HepG2 (cell line): ENCODE measurements at regions not wholly inside any gene's neighbourhood (a gene's known extent, or its start where the extent isn't known, plus 50 kb on each side); places are given as distances from the start of the nearest gene placed in this dataset.
A peak's percentile ranks its signal among the peaks of the same experiment; 100 is the strongest.

Experiments used
- BCL6 ChIP-seq: IDR thresholded peaks from 2 replicates; pipeline ENCODE4 v1.6.1; 2016; ENCODE audit warnings: missing genetic modification reagents, missing compliant biosample characterization
- BHLHE40 ChIP-seq: IDR thresholded peaks from 2 replicates; pipeline ENCODE4 v1.6.1; 2011; ENCODE audit warnings: low read length, improper control_type of control experiment
- CHD4 ChIP-seq: fragments of 200-600 bp; sonication (generic); IDR thresholded peaks from 2 replicates; pipeline ENCODE4 v1.7.0; 2017; ENCODE audit warnings: mild to moderate bottlenecking, low read length, borderline replicate concordance
- FOSL2 ChIP-seq: sonication (generic); formaldehyde crosslinking; IDR thresholded peaks from 2 replicates; pipeline ENCODE4 v1.4.0; 2020; ENCODE audit warnings: missing genetic modification reagents
- HMGA1 ChIP-seq: sonication (generic); formaldehyde crosslinking; conservative IDR thresholded peaks from 2 replicates; pipeline ENCODE4 v1.4.0; 2020; ENCODE audit warnings: missing genetic modification reagents
- HOXA5 ChIP-seq: sonication (generic); formaldehyde crosslinking; IDR thresholded peaks from 2 replicates; pipeline ENCODE4 v1.4.0; 2020; ENCODE audit warnings: missing genetic modification reagents
- KDM1A ChIP-seq: IDR thresholded peaks from 2 replicates; pipeline ENCODE4 v1.6.1; 2016; ENCODE audit warnings: missing compliant biosample characterization
- MBD4 ChIP-seq: IDR thresholded peaks from 2 replicates; pipeline ENCODE4 v1.6.1; 2012; ENCODE audit warnings: low read length, inconsistent platforms, borderline replicate concordance
- NR1H2 ChIP-seq: sonication (generic); formaldehyde crosslinking; IDR thresholded peaks from 2 replicates; pipeline ENCODE4 v1.8.1; 2022; ENCODE audit warnings: low read depth, missing genetic modification reagents, borderline replicate concordance
- PTBP1 ChIP-seq: fragments of 200-400 bp; formaldehyde crosslinking; IDR thresholded peaks from 2 replicates; pipeline ENCODE4 v1.6.1; 2018; ENCODE audit warnings: low read length, low read depth; ENCODE audit not compliant: poor library complexity, severe bottlenecking
- SMARCE1 ChIP-seq: fragments of 450-650 bp; IDR thresholded peaks from 2 replicates; pipeline ENCODE4 v1.6.1; 2017; ENCODE audit warnings: borderline replicate concordance
- SUZ12 ChIP-seq: fragments of 150-350 bp; IDR thresholded peaks from 2 replicates; pipeline ENCODE4 v1.6.1; 2014; ENCODE audit warnings: low read depth, low read length
- ZFP36L1 ChIP-seq: sonication (generic); formaldehyde crosslinking; IDR thresholded peaks from 2 replicates; pipeline ENCODE4 v1.8.0; 2022; ENCODE audit warnings: mild to moderate bottlenecking, missing genetic modification reagents, moderate library complexity
- ZNF12 ChIP-seq: sonication (generic); formaldehyde crosslinking; IDR thresholded peaks from 2 replicates; pipeline ENCODE4 v1.5.0; 2020; ENCODE audit warnings: missing genetic modification reagents
- ZNF24 ChIP-seq: fragments of 450-650 bp; IDR thresholded peaks from 2 replicates; pipeline ENCODE4 v1.6.1; 2017; ENCODE audit warnings: antibody characterized with exemption, mild to moderate bottlenecking
- ZNF749 ChIP-seq: sonication (generic); formaldehyde crosslinking; IDR thresholded peaks from 2 replicates; pipeline ENCODE4 v1.8.0; 2022; ENCODE audit warnings: mild to moderate bottlenecking, missing genetic modification reagents, moderate library complexity, borderline replicate concordance
- ZNF772 ChIP-seq: sonication (generic); formaldehyde crosslinking; IDR thresholded peaks from 2 replicates; pipeline ENCODE4 v1.5.0; 2020; ENCODE audit warnings: mild to moderate bottlenecking, missing genetic modification reagents
- TF ChIP-seq, protein P1 (sequence below): sonication (generic); IDR thresholded peaks from 2 replicates; pipeline ENCODE4 v1.6.1; 2016; ENCODE audit warnings: low read depth, borderline replicate concordance
- TF ChIP-seq, protein P2 (sequence below): sonication (generic); formaldehyde crosslinking; IDR thresholded peaks from 2 replicates; pipeline ENCODE4 v1.4.0; 2020; ENCODE audit warnings: missing genetic modification reagents
- TF ChIP-seq, protein P3 (sequence below): sonication (generic); formaldehyde crosslinking; conservative IDR thresholded peaks from 2 replicates; pipeline ENCODE4 v1.4.0; 2020; ENCODE audit warnings: missing genetic modification reagents
- TF ChIP-seq, protein P4 (sequence below): sonication (generic); formaldehyde crosslinking; IDR thresholded peaks from 2 replicates; pipeline ENCODE4 v1.4.0; 2020; ENCODE audit warnings: missing genetic modification reagents
- TF ChIP-seq, protein P5 (sequence below): sonication (generic); formaldehyde crosslinking; IDR thresholded peaks from 2 replicates; pipeline ENCODE4 v1.4.0; 2020; ENCODE audit warnings: missing genetic modification reagents; ENCODE audit errors: not compliant biosample characterization
- TF ChIP-seq, protein P6 (sequence below): sonication (generic); formaldehyde crosslinking; IDR thresholded peaks from 2 replicates; pipeline ENCODE4 v1.4.0; 2020; ENCODE audit warnings: mild to moderate bottlenecking, missing genetic modification reagents

DNA sequence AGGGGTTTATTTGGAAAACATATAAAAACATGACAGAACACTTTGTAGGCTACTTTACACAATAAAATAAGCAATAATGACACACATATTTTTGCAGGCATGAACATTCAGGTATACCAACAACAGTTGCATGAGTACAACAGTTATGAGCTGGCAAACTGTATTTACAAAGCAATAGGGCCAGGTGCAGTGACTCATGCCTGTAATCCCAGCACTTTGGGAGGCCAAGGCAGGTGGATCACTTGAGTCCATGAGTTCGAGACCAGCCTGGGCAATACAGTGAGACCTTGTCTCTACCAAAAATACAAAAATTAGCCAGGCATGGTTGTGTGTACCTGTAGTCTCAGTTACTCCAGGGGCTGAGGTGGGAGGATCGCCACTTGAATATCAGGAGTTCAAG is 101.1 kb downstream of the BMP4 start (continued):
- TF ChIP-seq ZNF24 (0 out of 2 replicates have a peak, but pooled peaks have one; percentile 15), ZNF749 (CRISPR knock-in tag) (no peak), SUZ12 (no peak), FOSL2 (CRISPR knock-in tag) (peak; percentile 80), MBD4 (no peak), PTBP1 (no peak), NR1H2 (CRISPR knock-in tag) (no peak), ZFP36L1 (CRISPR knock-in tag) (no peak), ZNF12 (CRISPR knock-in tag) (no peak), HOXA5 (CRISPR knock-in tag) (no peak), HMGA1 (CRISPR knock-in tag) (no peak), KDM1A (CRISPR knock-in tag) (peak; percentile 54; the same call in 1 of the 2 replicates), BCL6 (CRISPR knock-in tag) (no peak), CHD4 (peak; percentile 30; the same call in 1 of the 2 replicates), SMARCE1 (no peak), BHLHE40 (no peak), ZNF772 (no peak)
- TF ChIP-seq, protein P1, sequence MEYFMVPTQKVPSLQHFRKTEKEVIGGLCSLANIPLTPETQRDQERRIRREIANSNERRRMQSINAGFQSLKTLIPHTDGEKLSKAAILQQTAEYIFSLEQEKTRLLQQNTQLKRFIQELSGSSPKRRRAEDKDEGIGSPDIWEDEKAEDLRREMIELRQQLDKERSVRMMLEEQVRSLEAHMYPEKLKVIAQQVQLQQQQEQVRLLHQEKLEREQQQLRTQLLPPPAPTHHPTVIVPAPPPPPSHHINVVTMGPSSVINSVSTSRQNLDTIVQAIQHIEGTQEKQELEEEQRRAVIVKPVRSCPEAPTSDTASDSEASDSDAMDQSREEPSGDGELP: no peak
- TF ChIP-seq, protein P2, sequence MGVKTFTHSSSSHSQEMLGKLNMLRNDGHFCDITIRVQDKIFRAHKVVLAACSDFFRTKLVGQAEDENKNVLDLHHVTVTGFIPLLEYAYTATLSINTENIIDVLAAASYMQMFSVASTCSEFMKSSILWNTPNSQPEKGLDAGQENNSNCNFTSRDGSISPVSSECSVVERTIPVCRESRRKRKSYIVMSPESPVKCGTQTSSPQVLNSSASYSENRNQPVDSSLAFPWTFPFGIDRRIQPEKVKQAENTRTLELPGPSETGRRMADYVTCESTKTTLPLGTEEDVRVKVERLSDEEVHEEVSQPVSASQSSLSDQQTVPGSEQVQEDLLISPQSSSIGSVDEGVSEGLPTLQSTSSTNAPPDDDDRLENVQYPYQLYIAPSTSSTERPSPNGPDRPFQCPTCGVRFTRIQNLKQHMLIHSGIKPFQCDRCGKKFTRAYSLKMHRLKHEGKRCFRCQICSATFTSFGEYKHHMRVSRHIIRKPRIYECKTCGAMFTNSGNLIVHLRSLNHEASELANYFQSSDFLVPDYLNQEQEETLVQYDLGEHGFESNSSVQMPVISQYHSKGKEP (CRISPR knock-in tag): no peak
- TF ChIP-seq, protein P3, sequence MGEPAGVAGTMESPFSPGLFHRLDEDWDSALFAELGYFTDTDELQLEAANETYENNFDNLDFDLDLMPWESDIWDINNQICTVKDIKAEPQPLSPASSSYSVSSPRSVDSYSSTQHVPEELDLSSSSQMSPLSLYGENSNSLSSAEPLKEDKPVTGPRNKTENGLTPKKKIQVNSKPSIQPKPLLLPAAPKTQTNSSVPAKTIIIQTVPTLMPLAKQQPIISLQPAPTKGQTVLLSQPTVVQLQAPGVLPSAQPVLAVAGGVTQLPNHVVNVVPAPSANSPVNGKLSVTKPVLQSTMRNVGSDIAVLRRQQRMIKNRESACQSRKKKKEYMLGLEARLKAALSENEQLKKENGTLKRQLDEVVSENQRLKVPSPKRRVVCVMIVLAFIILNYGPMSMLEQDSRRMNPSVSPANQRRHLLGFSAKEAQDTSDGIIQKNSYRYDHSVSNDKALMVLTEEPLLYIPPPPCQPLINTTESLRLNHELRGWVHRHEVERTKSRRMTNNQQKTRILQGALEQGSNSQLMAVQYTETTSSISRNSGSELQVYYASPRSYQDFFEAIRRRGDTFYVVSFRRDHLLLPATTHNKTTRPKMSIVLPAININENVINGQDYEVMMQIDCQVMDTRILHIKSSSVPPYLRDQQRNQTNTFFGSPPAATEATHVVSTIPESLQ (CRISPR knock-in tag): no peak
- TF ChIP-seq, protein P4, sequence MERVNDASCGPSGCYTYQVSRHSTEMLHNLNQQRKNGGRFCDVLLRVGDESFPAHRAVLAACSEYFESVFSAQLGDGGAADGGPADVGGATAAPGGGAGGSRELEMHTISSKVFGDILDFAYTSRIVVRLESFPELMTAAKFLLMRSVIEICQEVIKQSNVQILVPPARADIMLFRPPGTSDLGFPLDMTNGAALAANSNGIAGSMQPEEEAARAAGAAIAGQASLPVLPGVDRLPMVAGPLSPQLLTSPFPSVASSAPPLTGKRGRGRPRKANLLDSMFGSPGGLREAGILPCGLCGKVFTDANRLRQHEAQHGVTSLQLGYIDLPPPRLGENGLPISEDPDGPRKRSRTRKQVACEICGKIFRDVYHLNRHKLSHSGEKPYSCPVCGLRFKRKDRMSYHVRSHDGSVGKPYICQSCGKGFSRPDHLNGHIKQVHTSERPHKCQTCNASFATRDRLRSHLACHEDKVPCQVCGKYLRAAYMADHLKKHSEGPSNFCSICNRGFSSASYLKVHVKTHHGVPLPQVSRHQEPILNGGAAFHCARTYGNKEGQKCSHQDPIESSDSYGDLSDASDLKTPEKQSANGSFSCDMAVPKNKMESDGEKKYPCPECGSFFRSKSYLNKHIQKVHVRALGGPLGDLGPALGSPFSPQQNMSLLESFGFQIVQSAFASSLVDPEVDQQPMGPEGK: no peak
- TF ChIP-seq, protein P5, sequence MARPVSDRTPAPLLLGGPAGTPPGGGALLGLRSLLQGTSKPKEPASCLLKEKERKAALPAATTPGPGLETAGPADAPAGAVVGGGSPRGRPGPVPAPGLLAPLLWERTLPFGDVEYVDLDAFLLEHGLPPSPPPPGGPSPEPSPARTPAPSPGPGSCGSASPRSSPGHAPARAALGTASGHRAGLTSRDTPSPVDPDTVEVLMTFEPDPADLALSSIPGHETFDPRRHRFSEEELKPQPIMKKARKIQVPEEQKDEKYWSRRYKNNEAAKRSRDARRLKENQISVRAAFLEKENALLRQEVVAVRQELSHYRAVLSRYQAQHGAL (CRISPR knock-in tag): no peak
- TF ChIP-seq, protein P6, sequence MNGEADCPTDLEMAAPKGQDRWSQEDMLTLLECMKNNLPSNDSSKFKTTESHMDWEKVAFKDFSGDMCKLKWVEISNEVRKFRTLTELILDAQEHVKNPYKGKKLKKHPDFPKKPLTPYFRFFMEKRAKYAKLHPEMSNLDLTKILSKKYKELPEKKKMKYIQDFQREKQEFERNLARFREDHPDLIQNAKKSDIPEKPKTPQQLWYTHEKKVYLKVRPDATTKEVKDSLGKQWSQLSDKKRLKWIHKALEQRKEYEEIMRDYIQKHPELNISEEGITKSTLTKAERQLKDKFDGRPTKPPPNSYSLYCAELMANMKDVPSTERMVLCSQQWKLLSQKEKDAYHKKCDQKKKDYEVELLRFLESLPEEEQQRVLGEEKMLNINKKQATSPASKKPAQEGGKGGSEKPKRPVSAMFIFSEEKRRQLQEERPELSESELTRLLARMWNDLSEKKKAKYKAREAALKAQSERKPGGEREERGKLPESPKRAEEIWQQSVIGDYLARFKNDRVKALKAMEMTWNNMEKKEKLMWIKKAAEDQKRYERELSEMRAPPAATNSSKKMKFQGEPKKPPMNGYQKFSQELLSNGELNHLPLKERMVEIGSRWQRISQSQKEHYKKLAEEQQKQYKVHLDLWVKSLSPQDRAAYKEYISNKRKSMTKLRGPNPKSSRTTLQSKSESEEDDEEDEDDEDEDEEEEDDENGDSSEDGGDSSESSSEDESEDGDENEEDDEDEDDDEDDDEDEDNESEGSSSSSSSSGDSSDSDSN (CRISPR knock-in tag): no peak
